Fibroblast of skin of right biceps (primary cell): ENCODE measurements at regions not wholly inside any gene's neighbourhood (a gene's known extent, or its start where the extent isn't known, plus 50 kb on each side); places are given as distances from the start of the nearest gene placed in this dataset.

Source experiments
- DNase-seq: peaks from one replicate; pipeline ENCODE4 v3.0.0-alpha.2; 2013

DNA sequence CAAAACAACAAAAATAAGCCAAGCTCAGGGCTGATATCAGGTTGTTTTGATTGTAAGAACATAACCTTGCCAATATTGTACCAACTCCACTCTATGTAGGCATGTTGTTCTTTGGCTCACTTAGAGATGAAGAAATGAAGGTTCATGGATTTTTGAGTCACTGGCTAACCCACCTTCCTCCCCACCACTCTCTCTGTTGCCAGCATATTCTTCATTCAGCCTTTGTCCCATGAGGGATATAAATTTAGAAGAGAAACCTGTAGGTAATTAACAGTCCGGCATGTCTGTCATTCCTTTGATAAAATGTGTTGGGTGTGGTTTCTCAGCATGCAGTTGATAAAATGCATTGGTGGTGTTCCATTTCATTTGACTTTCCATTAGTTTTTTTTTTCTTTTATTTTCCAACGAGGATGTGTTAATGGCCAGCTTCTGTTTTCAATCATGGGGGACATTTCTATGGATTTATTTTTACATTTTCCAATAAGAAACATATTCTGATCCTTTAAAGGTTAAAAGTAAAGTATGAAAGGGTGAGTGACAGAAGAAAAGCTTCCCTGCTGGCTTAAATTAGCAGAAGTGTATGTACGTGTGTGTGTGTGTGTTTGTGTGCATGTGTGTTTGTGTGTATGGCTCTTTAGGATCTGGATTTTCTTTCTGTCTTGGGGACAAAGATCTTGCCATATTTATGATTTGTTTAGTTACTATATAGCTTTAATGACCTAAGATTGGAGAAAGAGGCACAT is 166.2 kb upstream of the KCNJ16 start:
- DNase-seq, result peak; percentile 41

DNA sequence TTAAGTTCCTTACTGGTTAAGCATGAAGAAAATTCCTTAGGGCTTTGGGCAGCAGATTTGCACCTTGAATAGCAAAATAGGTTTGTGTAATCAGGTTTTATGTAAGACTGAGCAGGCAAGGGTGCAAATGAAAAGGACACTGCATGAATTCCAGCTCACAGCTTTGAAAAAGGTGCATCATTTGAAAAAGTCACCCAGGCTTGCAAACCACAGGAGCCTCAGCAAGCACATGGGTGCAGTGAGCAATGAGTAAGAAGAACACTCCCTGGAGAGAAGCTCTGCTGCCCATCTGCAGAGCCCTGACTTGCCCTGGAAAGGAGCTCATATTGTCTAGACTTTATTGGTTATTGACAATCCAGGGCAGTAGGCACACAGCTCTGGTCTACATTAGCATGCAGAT is 165.6 kb upstream of the KCNJ16 start:
- no peak for DNase-seq

DNA sequence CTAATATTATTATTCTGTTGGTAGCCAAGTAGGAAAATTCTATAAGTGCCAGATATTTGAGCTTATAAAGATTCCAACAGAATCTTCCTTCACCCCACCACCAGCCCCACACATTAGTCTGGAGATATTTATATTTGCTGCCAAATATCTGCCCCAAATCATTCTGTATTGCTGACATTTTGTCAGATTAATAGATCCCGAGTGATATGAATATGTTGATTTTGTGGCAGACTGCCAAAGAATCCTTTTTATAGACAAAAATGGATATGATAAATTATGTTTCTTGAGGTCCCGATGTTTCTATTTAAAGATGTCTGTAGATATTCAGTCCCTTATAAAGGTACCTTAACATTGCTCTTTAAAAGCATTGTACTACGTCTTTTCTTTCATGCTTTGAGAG is 162.2 kb upstream of the KCNJ16 start:
- DNase-seq, result no peak

DNA sequence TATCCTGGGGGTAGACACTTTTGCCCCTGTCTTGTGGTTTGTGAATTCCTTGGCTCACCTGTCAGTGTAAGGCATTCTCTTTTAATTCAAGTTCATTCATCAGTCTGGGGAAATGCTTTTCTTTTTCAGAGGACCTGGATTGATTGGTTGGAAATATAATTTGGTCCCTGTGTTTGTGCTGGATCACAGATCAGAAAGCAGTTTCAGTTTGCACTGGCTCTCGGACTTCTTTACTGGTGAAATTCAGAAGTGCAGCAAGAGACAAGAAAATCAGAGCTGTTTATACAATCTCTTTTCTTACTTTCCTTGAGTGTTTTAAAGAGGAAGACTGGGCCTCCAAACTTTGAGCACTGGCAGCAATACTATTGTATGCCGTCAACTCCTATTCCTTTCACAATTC is 161.8 kb upstream of the KCNJ16 start:
- no peak for DNase-seq

DNA sequence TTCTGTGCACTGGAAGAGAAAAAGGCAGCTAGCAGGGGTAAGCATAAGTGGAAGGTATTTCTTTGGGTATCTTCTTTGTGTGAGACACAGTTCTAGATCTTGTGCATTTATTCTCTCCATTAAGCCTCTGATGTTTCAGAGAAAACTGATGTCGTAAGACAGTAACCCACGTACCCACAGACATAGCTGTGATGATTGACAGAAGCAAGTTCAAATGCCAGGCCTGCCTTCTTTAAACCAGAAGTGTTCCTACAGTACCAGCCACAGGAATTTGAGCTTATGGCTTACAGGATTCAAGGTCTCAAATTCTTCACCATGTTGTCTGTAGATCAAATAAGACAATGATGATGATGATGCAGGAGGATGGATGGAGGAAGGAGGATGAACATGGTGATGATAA is 161.4 kb upstream of the KCNJ16 start:
- no peak for DNase-seq

DNA sequence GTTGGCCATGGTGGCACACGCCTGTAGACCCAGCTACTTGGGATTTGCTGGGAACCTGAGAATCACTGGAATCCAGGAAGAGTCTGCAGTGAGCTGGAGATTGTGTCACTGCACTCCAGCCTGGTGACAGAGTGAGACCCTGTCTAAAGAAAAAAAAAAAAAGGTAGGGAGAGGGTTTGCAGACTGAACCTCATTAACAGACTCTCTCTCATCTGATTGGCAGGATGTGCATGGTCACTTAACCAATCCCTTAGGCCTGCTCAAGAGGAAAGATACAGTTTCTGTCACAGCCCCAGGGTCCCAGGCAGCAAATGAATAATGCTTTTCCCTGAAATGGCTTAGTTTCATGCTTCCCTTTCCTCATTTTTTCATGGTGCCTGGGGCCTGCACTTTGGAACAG is 160.5 kb upstream of the KCNJ16 start:
- no peak for DNase-seq

DNA sequence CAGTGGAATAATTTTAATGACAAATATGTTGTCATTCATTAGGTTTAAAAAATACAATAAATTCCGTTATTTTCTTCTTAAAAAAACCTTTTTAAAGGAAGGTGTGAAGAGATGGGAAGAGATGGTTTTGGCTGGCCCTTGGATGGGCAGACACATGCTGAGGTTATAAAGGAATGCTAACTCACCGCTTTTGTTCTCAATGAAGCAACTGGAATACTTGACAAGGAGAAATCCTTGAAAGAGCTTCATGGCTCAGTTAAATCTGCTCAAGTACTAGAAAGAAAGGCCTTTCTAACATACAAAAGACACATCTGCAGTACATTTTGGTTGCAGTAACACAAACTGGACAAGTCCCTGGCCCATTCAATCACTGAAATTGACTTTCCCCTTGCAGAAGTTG is 158.3 kb upstream of the KCNJ16 start:
- no peak for DNase-seq

DNA sequence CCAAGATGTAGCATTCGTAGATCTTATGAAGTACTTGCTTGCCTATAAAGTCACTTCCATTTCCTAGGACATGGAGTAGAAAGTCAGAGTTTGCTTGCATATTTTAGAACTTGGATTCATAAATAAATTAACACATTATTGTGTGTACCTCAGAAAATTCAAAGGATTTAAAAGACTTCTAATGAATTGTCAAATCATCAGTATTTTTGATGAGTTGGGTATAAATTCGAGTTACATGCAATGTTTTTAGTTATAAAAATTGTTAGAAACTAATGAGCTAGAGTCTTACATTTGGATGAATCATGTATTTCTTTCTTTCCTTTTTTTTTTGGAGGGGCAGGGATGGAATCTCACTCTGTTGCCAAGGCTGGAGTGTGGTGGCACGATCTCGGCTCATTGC is 156.9 kb upstream of the KCNJ16 start:
- no peak for DNase-seq

DNA sequence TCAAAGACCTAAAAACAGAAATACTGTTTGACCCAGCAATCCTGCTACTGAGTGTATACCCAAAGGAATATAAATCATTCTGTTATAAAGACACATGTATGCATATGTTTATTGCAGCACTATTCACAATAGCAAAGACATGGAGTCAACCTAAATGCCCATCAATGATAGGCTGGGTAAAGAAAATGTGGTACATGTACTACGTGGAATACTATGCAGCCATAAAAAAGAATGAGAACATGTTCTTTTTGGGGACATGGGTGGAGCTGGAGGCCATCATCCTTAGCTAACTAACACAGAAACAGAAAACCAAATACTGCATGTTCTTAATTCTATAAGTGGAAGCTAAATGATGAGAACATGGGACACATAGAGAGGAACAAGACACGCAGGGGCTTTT is 155.2 kb upstream of the KCNJ16 start:
- DNase-seq, result no peak

DNA sequence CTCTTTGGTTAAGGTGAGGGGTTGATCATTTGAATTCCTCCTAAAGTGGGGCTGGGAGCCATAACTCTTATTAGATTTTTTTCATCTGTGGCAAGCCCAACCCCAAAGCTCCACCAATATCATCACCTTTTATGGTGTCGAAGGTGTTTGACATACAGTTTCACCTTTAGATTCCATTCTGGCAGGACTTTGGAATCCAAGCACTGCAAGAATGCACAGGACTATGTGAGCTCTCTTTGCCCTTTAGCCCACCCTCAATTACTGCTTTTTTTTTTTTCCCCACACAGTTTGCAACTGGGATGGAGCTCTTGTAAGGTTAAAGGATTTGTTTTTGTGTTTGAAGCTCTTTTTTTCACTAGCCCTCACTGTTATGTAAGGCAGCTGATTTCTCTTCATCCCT is 154.0 kb upstream of the KCNJ16 start:
- DNase-seq, result no peak

DNA sequence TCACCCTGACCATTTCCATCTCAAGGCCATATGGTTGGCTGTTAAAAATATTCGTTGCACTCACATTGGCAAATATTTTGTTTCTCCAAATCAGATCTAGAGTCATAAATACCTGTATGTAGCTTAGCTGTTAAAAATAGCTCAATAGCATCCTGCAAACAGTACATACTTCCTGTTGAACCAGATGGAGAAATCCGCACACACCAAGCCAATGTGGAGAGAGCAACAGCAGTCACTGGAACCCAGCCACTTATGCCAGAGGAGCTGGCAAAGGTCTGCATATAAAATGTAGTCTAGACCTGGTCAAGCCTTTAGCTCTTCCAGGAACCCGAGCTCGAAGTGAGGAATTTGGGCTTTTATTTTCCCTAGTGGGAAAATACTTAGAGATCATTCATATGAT is 146.4 kb upstream of the KCNJ16 start:
- DNase-seq, result no peak

DNA sequence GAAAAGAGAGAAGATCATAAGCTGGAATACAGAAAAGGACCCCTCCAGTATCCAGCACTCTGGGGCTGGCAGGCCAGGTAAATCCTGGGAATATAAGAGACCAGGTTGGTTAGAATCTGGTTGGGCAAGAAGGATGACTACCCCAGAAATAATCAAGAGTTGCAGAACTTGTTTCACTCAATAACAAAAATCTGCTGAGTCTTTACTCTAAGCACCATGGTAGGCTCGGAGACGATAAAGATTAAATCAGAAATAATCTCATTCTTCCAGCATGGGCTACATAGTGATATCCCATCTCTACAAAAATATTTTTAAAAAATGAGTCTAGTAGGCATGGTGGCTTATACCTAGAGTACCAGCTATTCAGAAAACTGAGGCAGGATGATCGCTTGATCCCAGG is 138.0 kb upstream of the KCNJ16 start:
- no peak for DNase-seq

DNA sequence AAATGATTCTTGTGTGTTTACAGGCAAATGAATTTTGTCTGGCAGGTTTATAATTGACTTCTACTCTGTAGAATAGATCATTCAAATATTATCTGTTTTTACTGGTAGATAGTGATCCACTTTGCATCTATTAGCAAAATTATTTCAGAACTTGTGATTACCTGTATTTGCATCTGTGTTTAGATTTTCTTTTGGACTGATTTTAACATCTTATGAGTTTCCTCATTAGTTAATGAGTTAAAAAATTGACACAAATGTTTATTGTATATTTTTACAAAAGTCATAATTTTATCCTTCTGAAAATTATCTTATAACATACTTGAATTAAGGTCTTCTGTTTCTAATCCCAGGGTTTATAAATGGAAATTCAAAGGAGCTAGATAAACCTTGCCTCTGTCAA is 132.0 kb upstream of the KCNJ16 start:
- no peak for DNase-seq

DNA sequence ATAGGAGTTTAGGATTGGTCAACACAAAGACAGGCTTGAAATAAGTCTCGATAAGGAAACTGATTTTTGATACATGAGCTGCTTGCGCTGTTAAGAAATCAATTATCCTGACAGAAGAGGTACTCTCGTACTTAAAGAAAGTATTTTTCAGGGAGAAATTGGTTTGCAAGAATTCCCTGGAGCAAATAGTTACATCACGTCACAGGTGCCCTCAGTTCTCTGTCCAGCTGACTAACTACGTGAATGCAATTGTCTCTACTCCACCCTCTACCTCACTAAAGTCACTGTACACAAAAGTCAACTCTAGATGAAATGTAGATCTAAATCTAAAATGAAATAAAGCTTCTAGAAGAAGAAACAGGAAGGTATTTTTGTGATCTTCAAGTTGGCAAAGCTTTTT is 130.6 kb upstream of the KCNJ16 start:
- no peak for DNase-seq

DNA sequence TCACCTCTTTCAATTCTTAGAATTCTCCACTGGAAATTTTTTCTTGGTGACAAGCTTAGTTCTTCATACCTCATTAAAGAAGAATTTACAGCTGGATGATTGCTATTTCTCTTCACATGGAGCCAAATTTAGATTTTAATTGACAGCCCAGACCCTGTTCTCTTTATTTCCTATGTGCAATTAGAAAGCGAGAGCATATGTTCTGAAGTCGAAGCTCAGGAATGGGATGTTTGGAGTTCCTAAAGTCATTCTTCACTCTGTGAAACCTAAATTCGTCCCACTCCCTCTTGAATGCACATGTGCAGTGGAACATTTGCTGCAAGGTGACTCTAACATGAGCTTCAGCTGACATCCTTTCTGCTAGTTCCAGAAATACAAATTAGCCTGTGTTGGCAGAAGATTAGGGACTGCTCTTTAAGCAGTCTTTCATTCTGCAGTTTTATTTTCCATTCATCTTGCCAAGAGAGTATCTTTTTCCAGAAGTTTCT is 129.3 kb upstream of the KCNJ16 start:
- DNase-seq, result no peak

DNA sequence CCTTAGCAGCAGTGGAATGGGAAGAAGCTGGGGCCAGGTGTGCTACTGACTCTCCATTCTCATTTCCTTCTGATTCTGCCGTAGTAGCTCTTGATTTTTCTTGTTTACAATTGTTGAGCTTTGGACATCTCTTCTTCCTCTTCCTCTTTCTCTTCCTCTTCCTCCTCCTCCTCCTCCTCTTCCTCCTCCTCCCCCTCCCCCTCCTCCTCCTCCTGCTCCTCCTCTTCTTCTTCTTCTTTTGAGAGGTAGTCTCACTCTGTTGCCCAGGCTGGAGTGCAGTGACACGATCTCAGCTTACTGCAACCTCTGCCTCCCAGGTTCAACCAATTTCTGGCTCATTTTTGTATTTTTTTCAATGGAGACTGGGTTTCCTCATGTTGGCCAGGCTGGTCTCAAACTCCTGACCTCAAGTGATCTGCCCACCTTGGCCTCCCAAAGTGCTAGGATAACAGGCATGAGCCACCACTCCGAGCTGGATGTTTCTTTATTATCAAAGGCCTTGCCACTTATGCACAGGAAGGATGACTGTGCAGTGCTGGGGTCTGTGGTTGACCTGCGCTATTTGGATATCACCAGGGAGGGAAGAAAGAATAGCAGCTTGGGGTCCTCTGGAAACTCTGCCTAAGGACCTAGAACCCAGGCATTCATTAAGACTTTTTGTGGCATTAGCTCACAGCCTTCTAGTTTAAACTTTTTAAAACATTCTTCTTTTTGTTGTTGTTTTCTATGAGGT is 127.8 kb upstream of the KCNJ16 start:
- DNase-seq, result peak; percentile 5

DNA sequence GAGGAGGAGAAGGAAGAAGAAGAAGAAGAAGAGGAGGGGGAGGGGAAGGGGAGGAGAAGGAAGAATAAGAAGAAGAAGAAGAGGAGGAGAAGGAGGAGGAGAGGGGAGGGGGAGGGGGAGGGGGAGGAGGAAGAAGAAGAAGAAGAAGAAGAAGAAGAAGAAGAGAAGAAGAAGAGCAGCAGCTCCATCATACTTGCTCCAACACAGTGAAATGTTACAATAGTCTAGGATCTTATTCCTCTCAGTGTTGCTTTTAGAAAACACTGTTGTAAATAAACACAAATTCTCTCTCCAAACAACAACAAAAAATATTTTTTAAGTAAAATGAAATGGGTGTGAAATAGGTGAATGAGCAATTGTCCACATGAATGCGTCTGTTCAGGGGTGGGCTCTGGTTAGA is 126.6 kb upstream of the KCNJ16 start:
- no peak for DNase-seq

DNA sequence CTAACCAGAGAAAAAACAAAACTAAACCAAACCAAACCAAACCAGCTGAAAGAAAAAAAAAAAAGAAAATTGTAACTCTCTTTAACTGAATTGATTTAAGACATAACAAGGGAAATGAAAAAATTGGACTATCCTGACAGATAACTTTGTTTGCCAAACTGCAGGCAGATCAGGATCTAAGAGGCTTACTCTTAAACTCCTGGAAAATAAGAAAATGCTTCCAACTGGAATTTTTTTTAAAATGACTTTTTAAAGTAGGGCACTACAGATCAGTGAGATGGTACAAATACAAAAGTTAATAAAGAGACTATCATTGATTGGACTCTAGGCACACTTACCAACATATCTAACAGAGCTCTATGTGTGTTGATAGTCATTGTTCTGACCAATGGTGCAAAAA is 125.5 kb upstream of the KCNJ16 start:
- no peak for DNase-seq

DNA sequence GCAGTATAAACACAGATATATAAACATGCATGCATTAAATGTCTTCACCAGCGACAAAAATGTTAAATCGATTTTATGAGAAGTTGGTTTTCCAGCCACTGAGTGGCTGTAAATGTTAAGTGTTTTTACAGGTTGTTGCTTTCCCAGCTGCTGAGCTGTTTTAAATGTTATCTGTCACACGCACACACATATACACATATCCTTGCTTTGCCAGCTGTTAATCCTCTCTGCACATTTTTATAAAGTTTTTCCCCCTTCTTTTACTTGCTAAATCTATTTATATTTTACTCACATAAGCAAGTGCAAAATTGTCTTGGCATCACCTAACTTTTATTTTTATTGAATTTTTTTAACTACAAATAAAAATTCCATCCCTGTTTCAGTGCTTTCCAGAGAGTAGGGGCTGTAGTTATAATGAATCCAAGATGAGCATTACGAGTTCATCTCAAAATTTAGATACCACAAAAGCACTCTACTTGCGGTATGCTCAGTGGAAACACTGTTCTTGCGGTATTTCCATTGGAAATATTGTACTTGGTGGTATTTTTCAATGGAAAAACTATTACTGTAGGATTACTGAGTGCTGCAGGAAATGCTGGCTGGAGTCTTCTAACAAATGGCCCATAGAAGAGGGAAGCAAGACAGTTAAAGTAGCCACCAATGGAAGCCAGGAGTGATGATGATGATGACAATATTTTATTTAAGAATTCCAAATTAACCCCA is 124.9 kb upstream of the KCNJ16 start:
- DNase-seq, result no peak

DNA sequence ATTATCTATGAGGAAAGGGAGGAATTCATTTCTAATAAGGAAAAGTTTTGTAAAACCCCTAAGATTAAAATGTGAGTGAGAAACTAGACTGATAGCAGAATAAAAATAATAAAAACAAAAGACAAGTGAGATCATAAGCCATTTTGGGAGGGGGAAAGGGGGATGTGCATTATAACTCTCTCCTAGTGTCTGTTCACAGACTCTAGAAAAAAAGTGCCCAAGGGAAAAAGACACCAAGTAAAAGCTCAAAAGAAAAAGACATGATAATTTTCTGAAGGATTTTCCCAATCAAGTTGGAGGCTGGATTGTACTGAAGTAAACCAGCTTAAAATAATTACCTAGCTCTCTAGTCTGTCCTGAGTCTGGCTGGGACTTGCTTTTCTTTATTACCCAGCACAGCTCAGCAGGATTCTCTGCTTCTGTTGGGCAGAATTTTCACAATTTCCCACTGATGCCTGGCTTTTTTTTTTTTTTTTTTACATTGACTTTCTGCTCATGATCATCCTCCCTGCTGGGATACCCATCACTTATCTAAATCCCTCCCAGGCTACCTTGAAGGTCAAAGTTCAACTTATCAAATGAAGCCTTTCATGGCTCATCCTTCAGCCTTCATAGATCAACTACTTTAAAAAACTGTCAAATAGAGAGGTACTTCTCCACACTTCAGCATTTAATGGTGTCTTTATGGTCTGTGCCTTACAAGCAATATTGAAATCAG is 124.2 kb upstream of the KCNJ16 start:
- DNase-seq, result no peak

DNA sequence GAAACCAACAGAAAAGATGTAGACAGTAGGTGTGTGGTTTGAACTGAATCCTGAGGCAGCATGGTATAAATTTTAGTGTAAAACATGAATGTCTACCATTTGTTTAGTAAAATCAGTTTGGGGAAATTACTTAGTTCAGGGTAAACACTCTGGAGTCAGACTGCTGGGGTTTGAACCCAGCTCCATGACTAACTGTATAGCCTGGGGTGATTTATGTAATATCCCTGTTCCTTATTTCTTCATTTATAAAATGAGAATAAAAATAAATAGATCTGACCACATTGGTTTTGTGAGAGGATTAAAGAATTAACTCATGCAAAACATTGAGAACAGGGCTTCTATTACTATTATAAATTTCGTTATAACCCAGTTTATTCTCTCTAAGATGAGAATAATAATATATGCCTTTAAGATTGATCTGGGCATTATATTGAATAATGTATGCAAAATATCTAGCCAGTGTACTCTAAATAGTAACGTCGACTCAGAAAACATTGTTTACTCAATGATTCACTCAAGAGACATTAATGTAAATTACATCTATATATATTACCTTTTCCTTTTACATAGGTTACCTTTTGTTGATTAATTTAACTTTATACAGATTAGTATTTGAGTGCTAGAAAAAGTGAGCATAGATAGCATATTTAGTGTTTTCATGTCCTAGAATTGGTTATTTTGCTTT is 120.6 kb upstream of the KCNJ16 start:
- DNase-seq, result no peak

DNA sequence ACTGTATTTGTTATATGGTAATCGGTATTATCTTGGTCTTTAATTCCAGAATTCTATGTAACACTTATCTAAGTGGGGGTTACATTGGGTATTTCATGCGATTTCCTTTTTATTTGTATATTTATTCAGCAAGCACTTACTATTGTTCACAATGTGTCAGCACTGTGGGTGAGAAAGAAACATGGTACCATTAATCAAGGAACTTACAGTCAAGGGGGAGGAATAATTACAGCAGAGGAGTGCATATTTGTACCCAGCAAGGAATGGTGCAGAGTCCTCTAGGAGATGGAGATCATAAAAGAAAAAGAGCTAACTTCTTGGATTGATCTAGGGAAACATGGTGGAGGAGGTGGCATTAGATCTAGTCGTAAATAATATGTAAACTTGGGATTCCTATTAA is 117.0 kb upstream of the KCNJ16 start:
- no peak for DNase-seq

DNA sequence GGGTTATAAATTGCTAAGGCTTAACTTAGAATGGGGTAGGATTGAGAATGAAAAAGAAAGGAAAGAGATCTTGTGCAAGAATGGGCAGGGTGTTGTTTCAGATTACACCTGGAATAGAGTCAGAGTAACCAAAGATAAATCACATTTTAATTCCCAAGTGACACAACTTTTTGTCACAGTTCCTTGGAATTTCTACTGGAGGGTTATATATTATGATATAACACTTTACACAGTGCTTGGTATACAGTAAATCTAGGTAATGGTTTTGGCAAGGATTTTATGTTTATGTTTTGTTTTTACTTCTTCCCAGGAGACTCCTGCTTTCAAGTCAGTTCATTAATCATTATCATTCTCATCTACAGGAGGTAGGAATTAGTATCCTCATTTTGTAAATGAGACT is 115.7 kb upstream of the KCNJ16 start:
- DNase-seq, result no peak
